ENCODE measurements at regions not wholly inside any gene's neighbourhood (a gene's known extent, or its start where the extent isn't known, plus 50 kb on each side); places are given as distances from the start of the nearest gene placed in this dataset.

- Histone ChIP-seq H3K27ac (ENCODE audit: low read length) (no peak overlapping the region), H3K9ac (ENCODE audit: low read length) (no peak overlapping the region), H3K36me3 (replicated peaks; ENCODE audit: insufficient read depth, low read length) (no peaks in the 10 kb centered on the region), H3K4me2 (ENCODE audit: low read depth, low read length) (no peak overlapping the region), H3K9me2 (replicated peaks; ENCODE audit: insufficient read depth, low read length) (no peaks in the 10 kb centered on the region), H4K20me1 (ENCODE audit: insufficient read depth, low read length) (no peaks in the 10 kb centered on the region), H2AFZ (ENCODE audit: low read length) (no peak overlapping the region), H3K79me2 (ENCODE audit: low read length) (no peaks in the 10 kb centered on the region), H3F3A (ENCODE audit: insufficient read depth, low read length) (no peaks in the 10 kb centered on the region), H3K27me3 (replicated peaks; ENCODE audit: insufficient read depth, low read length) (no peaks in the 10 kb centered on the region), H3K9me3 (replicated peaks; ENCODE audit: insufficient read depth, low read length) (no peaks in the 10 kb centered on the region), H3K4me3 (ENCODE audit: low read length) (no peak overlapping the region), H3K4me1 (ENCODE audit: low read length) (no peaks in the 10 kb centered on the region)
- DNase-seq = no peak
- TF ChIP-seq EZH2 (optimal IDR thresholded peaks at IDR 0.05; ENCODE audit: low read depth, low read length) (no peak), EZH2phosphoT487 (IDR thresholded peaks at IDR 0.05; ENCODE audit: low read length) (no peak), CTCF (IDR thresholded peaks at IDR 0.05; ENCODE audit: low read length) (no peak)
Measured at GRCh38 chr20:60326821-60327220, 368.6 kb downstream of the CDH26 start.

- TF ChIP-seq EZH2 (optimal IDR thresholded peaks at IDR 0.05; ENCODE audit: low read depth, low read length) = no peak
- no peak for TF ChIP-seq CTCF (IDR thresholded peaks at IDR 0.05; ENCODE audit: low read length)
- H3F3A ChIP-seq (ENCODE audit: insufficient read depth, low read length) = no peaks in the 10 kb centered on the region
- no peaks in the 10 kb centered on the region for H3K79me2 ChIP-seq (ENCODE audit: low read length)
- no peaks in the 10 kb centered on the region for H3K36me3 ChIP-seq (replicated peaks; ENCODE audit: insufficient read depth, low read length)
- H3K9me2 ChIP-seq (replicated peaks; ENCODE audit: insufficient read depth, low read length) = no peaks in the 10 kb centered on the region
- no peaks in the 10 kb centered on the region for H3K9me3 ChIP-seq (replicated peaks; ENCODE audit: insufficient read depth, low read length)
- H4K20me1 ChIP-seq (ENCODE audit: insufficient read depth, low read length) = no peaks in the 10 kb centered on the region
- no peak overlapping the region for H3K27ac ChIP-seq (ENCODE audit: low read length)
- H3K4me2 ChIP-seq (ENCODE audit: low read depth, low read length) = no peak overlapping the region
- H3K4me3 ChIP-seq (ENCODE audit: low read length) = no peak overlapping the region
- H3K4me1 ChIP-seq (ENCODE audit: low read length) = no peaks in the 10 kb centered on the region
- H3K27me3 ChIP-seq (replicated peaks; ENCODE audit: insufficient read depth, low read length) = no peaks in the 10 kb centered on the region
- H3K9ac ChIP-seq (ENCODE audit: low read length) = no peak overlapping the region
- no peak overlapping the region for H2AFZ ChIP-seq (ENCODE audit: low read length)
- DNase-seq = no peak
Measured at GRCh38 chr20:60327971-60328660, 369.9 kb downstream of the CDH26 start.

GRCh38 chr20:60330461-60330860 is 372.2 kb downstream of the CDH26 start:
- H3K9ac ChIP-seq (ENCODE audit: low read length) = no peak overlapping the region
- DNase-seq = no peak
- no peaks in the 10 kb centered on the region for H3K4me1 ChIP-seq (ENCODE audit: low read length)
- no peaks in the 10 kb centered on the region for H3F3A ChIP-seq (ENCODE audit: insufficient read depth, low read length)
- no peak overlapping the region for H2AFZ ChIP-seq (ENCODE audit: low read length)
- H3K4me3 ChIP-seq (ENCODE audit: low read length) = no peak overlapping the region
- H3K4me2 ChIP-seq (ENCODE audit: low read depth, low read length) = no peak overlapping the region
- no peaks in the 10 kb centered on the region for H3K9me3 ChIP-seq (replicated peaks; ENCODE audit: insufficient read depth, low read length)
- H3K79me2 ChIP-seq (ENCODE audit: low read length) = no peaks in the 10 kb centered on the region
- no peaks in the 10 kb centered on the region for H3K9me2 ChIP-seq (replicated peaks; ENCODE audit: insufficient read depth, low read length)
- no peaks in the 10 kb centered on the region for H3K27me3 ChIP-seq (replicated peaks; ENCODE audit: insufficient read depth, low read length)
- H3K27ac ChIP-seq (ENCODE audit: low read length) = no peak overlapping the region
- no peaks in the 10 kb centered on the region for H3K36me3 ChIP-seq (replicated peaks; ENCODE audit: insufficient read depth, low read length)
- no peak for TF ChIP-seq CTCF (IDR thresholded peaks at IDR 0.05; ENCODE audit: low read length)
- TF ChIP-seq EZH2 (optimal IDR thresholded peaks at IDR 0.05; ENCODE audit: low read depth, low read length) = no peak
- TF ChIP-seq EZH2phosphoT487 (IDR thresholded peaks at IDR 0.05; ENCODE audit: low read length) = no peak
- H4K20me1 ChIP-seq (ENCODE audit: insufficient read depth, low read length) = no peaks in the 10 kb centered on the region
